ENCODE measurements at regions not wholly inside any gene's neighbourhood (a gene's known extent, or its start where the extent isn't known, plus 50 kb on each side); places are given as distances from the start of the nearest gene placed in this dataset.

DNA sequence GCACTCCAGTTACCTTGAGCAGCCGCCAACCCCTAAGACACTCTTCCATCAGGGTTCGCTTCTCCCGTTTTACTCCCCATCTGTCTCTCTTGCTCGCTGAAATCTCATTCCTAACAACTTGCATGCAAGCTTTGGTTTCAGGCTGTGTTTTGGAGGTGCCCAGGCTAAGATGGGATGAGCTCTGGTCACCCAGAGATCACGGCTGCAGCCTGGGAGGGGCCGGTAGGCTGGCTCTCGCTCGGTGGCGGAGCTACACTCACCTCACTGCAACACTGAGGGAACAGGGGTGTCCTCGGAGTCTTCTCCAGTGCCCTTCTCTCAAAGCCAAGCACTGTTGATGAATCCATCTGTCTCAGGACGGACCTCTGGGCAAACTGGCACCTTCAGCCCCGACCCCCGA lies 197.5 kb downstream of the BARX2 start:
- Histone ChIP-seq H3K9ac (ENCODE audit: low read length) (no peak overlapping the region), H3K9me3 (ENCODE audit: low read length) (peaks cover 4% of the 10 kb centered on the region), H3K4me2 (ENCODE audit: low read length) (no peak overlapping the region), H3K27ac (ENCODE audit: low read length) (no peak overlapping the region), H3F3A (ENCODE audit: insufficient read depth, low read length, poor library complexity, severe bottlenecking) (no peaks in the 10 kb centered on the region), H3K36me3 (ENCODE audit: insufficient read depth, low read length) (no peaks in the 10 kb centered on the region), H3K79me2 (replicated peaks; ENCODE audit: insufficient read depth, low read length) (no peaks in the 10 kb centered on the region), H3K27me3 (ENCODE audit: insufficient read depth, low read depth, low read length) (no peaks in the 10 kb centered on the region), H3K9me2 (ENCODE audit: insufficient read depth, low read length) (no peaks in the 10 kb centered on the region), H4K20me1 (ENCODE audit: insufficient read depth) (no peaks in the 10 kb centered on the region), H2AFZ (ENCODE audit: low read depth, low read length) (no peak overlapping the region), H3K4me3 (ENCODE audit: low read length) (no peak overlapping the region)
- TF ChIP-seq RAD21 (conservative IDR thresholded peaks at IDR 0.05) (no peak), POLR2AphosphoS5 (IDR thresholded peaks at IDR 0.05) (no peak), TAF1 (IDR thresholded peaks at IDR 0.05; ENCODE audit: low read depth) (no peak), SMC3 (conservative IDR thresholded peaks at IDR 0.05; ENCODE audit: poor library complexity) (no peak), EP300 (conservative IDR thresholded peaks at IDR 0.05; ENCODE audit: poor library complexity, severe bottlenecking) (no peak), EZH2 (IDR thresholded peaks at IDR 0.05; ENCODE audit: borderline replicate concordance, insufficient read depth, low read length, poor library complexity, severe bottlenecking) (no peak), MXI1 (conservative IDR thresholded peaks at IDR 0.05; ENCODE audit: poor library complexity, severe bottlenecking) (no peak)
- TF ChIP-seq, protein P1, sequence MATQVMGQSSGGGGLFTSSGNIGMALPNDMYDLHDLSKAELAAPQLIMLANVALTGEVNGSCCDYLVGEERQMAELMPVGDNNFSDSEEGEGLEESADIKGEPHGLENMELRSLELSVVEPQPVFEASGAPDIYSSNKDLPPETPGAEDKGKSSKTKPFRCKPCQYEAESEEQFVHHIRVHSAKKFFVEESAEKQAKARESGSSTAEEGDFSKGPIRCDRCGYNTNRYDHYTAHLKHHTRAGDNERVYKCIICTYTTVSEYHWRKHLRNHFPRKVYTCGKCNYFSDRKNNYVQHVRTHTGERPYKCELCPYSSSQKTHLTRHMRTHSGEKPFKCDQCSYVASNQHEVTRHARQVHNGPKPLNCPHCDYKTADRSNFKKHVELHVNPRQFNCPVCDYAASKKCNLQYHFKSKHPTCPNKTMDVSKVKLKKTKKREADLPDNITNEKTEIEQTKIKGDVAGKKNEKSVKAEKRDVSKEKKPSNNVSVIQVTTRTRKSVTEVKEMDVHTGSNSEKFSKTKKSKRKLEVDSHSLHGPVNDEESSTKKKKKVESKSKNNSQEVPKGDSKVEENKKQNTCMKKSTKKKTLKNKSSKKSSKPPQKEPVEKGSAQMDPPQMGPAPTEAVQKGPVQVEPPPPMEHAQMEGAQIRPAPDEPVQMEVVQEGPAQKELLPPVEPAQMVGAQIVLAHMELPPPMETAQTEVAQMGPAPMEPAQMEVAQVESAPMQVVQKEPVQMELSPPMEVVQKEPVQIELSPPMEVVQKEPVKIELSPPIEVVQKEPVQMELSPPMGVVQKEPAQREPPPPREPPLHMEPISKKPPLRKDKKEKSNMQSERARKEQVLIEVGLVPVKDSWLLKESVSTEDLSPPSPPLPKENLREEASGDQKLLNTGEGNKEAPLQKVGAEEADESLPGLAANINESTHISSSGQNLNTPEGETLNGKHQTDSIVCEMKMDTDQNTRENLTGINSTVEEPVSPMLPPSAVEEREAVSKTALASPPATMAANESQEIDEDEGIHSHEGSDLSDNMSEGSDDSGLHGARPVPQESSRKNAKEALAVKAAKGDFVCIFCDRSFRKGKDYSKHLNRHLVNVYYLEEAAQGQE (IDR thresholded peaks at IDR 0.05; ENCODE audit: borderline replicate concordance), result no peak
- TF ChIP-seq, protein P2, sequence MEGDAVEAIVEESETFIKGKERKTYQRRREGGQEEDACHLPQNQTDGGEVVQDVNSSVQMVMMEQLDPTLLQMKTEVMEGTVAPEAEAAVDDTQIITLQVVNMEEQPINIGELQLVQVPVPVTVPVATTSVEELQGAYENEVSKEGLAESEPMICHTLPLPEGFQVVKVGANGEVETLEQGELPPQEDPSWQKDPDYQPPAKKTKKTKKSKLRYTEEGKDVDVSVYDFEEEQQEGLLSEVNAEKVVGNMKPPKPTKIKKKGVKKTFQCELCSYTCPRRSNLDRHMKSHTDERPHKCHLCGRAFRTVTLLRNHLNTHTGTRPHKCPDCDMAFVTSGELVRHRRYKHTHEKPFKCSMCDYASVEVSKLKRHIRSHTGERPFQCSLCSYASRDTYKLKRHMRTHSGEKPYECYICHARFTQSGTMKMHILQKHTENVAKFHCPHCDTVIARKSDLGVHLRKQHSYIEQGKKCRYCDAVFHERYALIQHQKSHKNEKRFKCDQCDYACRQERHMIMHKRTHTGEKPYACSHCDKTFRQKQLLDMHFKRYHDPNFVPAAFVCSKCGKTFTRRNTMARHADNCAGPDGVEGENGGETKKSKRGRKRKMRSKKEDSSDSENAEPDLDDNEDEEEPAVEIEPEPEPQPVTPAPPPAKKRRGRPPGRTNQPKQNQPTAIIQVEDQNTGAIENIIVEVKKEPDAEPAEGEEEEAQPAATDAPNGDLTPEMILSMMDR (IDR thresholded peaks at IDR 0.05; ENCODE audit: poor library complexity, severe bottlenecking), result no peak

DNA sequence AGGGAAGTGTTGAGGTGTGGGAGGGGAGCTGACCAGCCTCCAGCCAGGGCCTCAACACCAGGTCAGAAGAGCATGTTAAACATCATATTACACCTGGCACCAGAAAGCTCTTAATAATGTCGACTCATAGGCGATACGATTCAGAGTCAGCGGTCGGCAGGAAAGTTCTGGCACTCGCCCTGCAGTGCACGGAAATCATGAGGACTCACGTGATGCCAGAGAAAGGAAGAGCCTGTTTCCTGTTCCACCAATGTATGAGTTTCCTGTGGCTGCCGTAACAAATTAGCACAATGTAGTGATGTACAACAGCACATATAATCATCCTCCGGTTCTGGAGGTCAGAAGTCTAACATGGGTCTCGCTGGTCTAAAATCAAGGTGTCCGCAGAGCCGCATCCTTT lies 198.8 kb downstream of the BARX2 start:
- no peak overlapping the region for H3K4me2 ChIP-seq (ENCODE audit: low read length)
- H3K4me3 ChIP-seq (ENCODE audit: low read length), result no peak overlapping the region
- H3K27me3 ChIP-seq (ENCODE audit: insufficient read depth, low read depth, low read length), result no peaks in the 10 kb centered on the region
- no peaks in the 10 kb centered on the region for H4K20me1 ChIP-seq (ENCODE audit: insufficient read depth)
- no peak overlapping the region for H2AFZ ChIP-seq (ENCODE audit: low read depth, low read length)
- H3K36me3 ChIP-seq (ENCODE audit: insufficient read depth, low read length), result no peaks in the 10 kb centered on the region
- no peaks in the 10 kb centered on the region for H3K9me2 ChIP-seq (ENCODE audit: insufficient read depth, low read length)
- H3K27ac ChIP-seq (ENCODE audit: low read length), result no peak overlapping the region
- TF ChIP-seq EZH2 (IDR thresholded peaks at IDR 0.05; ENCODE audit: borderline replicate concordance, insufficient read depth, low read length, poor library complexity, severe bottlenecking) (no peak), EP300 (conservative IDR thresholded peaks at IDR 0.05; ENCODE audit: poor library complexity, severe bottlenecking) (no peak), RAD21 (conservative IDR thresholded peaks at IDR 0.05) (no peak), POLR2AphosphoS5 (IDR thresholded peaks at IDR 0.05) (no peak)
- H3K9me3 ChIP-seq (ENCODE audit: low read length), result peaks cover 4% of the 10 kb centered on the region
- H3K9ac ChIP-seq (ENCODE audit: low read length), result no peak overlapping the region
- no peaks in the 10 kb centered on the region for H3K79me2 ChIP-seq (replicated peaks; ENCODE audit: insufficient read depth, low read length)
- no peaks in the 10 kb centered on the region for H3F3A ChIP-seq (ENCODE audit: insufficient read depth, low read length, poor library complexity, severe bottlenecking)
